HG03045 (cell line): ENCODE measurements at regions not wholly inside any gene's neighbourhood (a gene's known extent, or its start where the extent isn't known, plus 50 kb on each side); places are given as distances from the start of the nearest gene placed in this dataset.

Experiments used
- ATAC-seq: cut with Tn5 transposase; IDR thresholded peaks from one replicate; pipeline ENCODE4 v1.9.1; 2021; ENCODE audit warnings: mild to moderate bottlenecking, moderate library complexity; ENCODE audit not compliant: unreplicated experiment

GRCh38 chr16:80024443-80024842 lies 423.9 kb upstream of the MAF start:
- ATAC-seq: no peak

- no peak for ATAC-seq
These were observed 423.3 kb upstream of the MAF start for GRCh38 chr16:80023865-80024264.

GRCh38 chr16:80019395-80019794 lies 418.9 kb upstream of the MAF start:
- ATAC-seq: no peak

- ATAC-seq: no peak
These were observed 417.9 kb upstream of the MAF start for GRCh38 chr16:80018466-80018865.

GRCh38 chr16:80016731-80017326 lies 416.3 kb upstream of the MAF start:
- ATAC-seq: no peak

- ATAC-seq: no peak
These were observed 415.0 kb upstream of the MAF start for GRCh38 chr16:80015566-80015965.

- no peak for ATAC-seq
These were observed 413.9 kb upstream of the MAF start for GRCh38 chr16:80014241-80014939.

- no peak for ATAC-seq
These were observed 412.0 kb upstream of the MAF start for GRCh38 chr16:80012586-80012985.

- ATAC-seq: no peak
These were observed 409.6 kb upstream of the MAF start for GRCh38 chr16:80009971-80010659.

GRCh38 chr16:80008857-80009256 lies 408.3 kb upstream of the MAF start:
- ATAC-seq: no peak

- ATAC-seq: no peak
These were observed 406.7 kb upstream of the MAF start for GRCh38 chr16:80007231-80007630.

- ATAC-seq: no peak
These were observed 406.0 kb upstream of the MAF start for GRCh38 chr16:80006241-80007215.

GRCh38 chr16:80004113-80004512 lies 403.6 kb upstream of the MAF start:
- no peak for ATAC-seq

GRCh38 chr16:80002261-80002660 lies 401.7 kb upstream of the MAF start:
- no peak for ATAC-seq

GRCh38 chr16:79998143-79998542 lies 397.6 kb upstream of the MAF start:
- no peak for ATAC-seq

GRCh38 chr16:79997257-79997656 lies 396.7 kb upstream of the MAF start:
- no peak for ATAC-seq

- ATAC-seq: no peak
These were observed 395.8 kb upstream of the MAF start for GRCh38 chr16:79996321-79996720.

GRCh38 chr16:79995315-79995714 lies 394.8 kb upstream of the MAF start:
- no peak for ATAC-seq

GRCh38 chr16:79994418-79994817 lies 393.9 kb upstream of the MAF start:
- ATAC-seq: no peak

GRCh38 chr16:79993629-79994209 lies 393.2 kb upstream of the MAF start:
- ATAC-seq: no peak

GRCh38 chr16:79991969-79992368 lies 391.4 kb upstream of the MAF start:
- ATAC-seq: no peak
